ENCODE measurements at regions not wholly inside any gene's neighbourhood (a gene's known extent, or its start where the extent isn't known, plus 50 kb on each side); places are given as distances from the start of the nearest gene placed in this dataset.
A peak's percentile ranks its signal among the peaks of the same experiment; 100 is the strongest.

DNA sequence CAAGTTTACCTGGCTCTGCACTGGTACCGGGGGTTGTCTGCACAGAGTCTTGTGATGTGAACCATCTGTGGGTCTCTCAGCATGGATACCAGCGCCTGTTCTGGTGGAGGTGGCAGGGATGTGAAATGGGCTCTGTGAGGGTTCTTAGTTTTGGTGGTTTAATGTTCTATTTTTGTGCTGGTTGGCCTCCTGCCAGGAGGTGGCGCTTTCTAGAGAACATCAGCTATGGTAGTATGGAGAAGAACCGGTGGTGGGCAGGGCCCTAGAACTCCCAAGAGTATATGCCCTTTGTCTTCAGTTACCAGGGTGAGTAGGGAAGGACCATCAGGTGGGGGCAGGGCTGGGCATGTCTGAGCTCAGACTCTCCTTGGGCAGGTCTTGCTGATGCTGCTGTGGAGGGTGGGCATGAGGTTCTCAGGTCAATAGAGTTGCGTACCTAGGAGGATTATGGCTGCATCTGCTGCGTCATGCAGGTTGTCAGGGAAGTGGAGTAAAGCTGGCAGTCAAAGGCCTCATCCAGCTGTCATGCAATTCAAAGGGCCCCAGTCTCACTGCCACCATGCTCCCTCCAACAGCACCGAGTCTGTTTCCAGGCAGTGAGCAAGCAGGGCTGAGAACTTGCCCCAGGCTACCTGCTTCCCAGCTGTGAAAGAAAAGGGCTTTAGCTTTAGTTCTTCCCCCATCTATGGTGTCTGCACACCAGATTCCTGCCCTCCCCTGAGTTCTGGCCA lies 278.0 kb downstream of the METTL4 start:
- H3K4me3 Mint-ChIP-seq, result no peak overlapping the region

DNA sequence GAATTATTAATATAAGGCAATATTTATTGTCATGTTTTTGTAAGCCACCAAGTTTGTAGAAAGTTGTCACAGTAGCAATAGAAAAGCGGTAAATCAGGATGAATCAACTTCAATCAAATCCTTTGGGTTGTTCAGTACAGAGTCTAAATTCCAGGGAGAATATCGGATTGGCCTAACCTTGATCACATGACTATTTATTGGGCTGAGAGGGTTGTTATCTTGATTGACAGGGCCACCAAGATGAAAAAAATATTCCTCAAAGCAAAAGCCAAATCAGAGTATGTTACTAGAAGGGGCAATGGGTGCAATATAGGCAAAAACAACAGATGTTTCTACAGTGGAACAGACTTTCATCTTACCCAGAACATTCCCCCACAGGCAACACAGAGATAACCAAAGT lies 270.0 kb downstream of the METTL4 start:
- no peaks in the 10 kb centered on the region for H3K36me3 Mint-ChIP-seq
- ChIA-PET CTCF (no interaction called here), POLR2A (no interaction called here)
- H3K27ac Mint-ChIP-seq, result no peak overlapping the region
- ATAC-seq (no peak), DNase-seq (ENCODE audit: low spot score) (no peak)
- H3K9me3 Mint-ChIP-seq, result peaks cover 9% of the 10 kb centered on the region; the same call in 1 of the 2 replicates
- no peaks in the 10 kb centered on the region for H3K27me3 Mint-ChIP-seq (ENCODE audit: low read depth)
- peaks cover 7% of the 10 kb centered on the region for H3K4me1 Mint-ChIP-seq
- no peak overlapping the region for H3K4me3 Mint-ChIP-seq
- no peak for TF ChIP-seq ELF4 (CRISPR knock-in tag; IDR thresholded peaks at IDR 0.05; ENCODE audit: low read depth)
- TF ChIP-seq SP1 (CRISPR knock-in tag; conservative IDR thresholded peaks at IDR 0.05), result no peak
- TF ChIP-seq, protein P1, sequence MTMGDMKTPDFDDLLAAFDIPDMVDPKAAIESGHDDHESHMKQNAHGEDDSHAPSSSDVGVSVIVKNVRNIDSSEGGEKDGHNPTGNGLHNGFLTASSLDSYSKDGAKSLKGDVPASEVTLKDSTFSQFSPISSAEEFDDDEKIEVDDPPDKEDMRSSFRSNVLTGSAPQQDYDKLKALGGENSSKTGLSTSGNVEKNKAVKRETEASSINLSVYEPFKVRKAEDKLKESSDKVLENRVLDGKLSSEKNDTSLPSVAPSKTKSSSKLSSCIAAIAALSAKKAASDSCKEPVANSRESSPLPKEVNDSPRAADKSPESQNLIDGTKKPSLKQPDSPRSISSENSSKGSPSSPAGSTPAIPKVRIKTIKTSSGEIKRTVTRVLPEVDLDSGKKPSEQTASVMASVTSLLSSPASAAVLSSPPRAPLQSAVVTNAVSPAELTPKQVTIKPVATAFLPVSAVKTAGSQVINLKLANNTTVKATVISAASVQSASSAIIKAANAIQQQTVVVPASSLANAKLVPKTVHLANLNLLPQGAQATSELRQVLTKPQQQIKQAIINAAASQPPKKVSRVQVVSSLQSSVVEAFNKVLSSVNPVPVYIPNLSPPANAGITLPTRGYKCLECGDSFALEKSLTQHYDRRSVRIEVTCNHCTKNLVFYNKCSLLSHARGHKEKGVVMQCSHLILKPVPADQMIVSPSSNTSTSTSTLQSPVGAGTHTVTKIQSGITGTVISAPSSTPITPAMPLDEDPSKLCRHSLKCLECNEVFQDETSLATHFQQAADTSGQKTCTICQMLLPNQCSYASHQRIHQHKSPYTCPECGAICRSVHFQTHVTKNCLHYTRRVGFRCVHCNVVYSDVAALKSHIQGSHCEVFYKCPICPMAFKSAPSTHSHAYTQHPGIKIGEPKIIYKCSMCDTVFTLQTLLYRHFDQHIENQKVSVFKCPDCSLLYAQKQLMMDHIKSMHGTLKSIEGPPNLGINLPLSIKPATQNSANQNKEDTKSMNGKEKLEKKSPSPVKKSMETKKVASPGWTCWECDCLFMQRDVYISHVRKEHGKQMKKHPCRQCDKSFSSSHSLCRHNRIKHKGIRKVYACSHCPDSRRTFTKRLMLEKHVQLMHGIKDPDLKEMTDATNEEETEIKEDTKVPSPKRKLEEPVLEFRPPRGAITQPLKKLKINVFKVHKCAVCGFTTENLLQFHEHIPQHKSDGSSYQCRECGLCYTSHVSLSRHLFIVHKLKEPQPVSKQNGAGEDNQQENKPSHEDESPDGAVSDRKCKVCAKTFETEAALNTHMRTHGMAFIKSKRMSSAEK (CRISPR knock-in tag; IDR thresholded peaks at IDR 0.05; ENCODE audit: borderline replicate concordance), result no peak
- TF ChIP-seq, protein P2, sequence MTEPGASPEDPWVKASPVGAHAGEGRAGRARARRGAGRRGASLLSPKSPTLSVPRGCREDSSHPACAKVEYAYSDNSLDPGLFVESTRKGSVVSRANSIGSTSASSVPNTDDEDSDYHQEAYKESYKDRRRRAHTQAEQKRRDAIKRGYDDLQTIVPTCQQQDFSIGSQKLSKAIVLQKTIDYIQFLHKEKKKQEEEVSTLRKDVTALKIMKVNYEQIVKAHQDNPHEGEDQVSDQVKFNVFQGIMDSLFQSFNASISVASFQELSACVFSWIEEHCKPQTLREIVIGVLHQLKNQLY (CRISPR knock-in tag; IDR thresholded peaks at IDR 0.05), result no peak
- TF ChIP-seq, protein P3, sequence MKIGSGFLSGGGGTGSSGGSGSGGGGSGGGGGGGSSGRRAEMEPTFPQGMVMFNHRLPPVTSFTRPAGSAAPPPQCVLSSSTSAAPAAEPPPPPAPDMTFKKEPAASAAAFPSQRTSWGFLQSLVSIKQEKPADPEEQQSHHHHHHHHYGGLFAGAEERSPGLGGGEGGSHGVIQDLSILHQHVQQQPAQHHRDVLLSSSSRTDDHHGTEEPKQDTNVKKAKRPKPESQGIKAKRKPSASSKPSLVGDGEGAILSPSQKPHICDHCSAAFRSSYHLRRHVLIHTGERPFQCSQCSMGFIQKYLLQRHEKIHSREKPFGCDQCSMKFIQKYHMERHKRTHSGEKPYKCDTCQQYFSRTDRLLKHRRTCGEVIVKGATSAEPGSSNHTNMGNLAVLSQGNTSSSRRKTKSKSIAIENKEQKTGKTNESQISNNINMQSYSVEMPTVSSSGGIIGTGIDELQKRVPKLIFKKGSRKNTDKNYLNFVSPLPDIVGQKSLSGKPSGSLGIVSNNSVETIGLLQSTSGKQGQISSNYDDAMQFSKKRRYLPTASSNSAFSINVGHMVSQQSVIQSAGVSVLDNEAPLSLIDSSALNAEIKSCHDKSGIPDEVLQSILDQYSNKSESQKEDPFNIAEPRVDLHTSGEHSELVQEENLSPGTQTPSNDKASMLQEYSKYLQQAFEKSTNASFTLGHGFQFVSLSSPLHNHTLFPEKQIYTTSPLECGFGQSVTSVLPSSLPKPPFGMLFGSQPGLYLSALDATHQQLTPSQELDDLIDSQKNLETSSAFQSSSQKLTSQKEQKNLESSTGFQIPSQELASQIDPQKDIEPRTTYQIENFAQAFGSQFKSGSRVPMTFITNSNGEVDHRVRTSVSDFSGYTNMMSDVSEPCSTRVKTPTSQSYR (CRISPR knock-in tag; IDR thresholded peaks at IDR 0.05), result no peak
- no peak for TF ChIP-seq RORB (CRISPR knock-in tag; IDR thresholded peaks at IDR 0.05)
- TF ChIP-seq, protein P4, sequence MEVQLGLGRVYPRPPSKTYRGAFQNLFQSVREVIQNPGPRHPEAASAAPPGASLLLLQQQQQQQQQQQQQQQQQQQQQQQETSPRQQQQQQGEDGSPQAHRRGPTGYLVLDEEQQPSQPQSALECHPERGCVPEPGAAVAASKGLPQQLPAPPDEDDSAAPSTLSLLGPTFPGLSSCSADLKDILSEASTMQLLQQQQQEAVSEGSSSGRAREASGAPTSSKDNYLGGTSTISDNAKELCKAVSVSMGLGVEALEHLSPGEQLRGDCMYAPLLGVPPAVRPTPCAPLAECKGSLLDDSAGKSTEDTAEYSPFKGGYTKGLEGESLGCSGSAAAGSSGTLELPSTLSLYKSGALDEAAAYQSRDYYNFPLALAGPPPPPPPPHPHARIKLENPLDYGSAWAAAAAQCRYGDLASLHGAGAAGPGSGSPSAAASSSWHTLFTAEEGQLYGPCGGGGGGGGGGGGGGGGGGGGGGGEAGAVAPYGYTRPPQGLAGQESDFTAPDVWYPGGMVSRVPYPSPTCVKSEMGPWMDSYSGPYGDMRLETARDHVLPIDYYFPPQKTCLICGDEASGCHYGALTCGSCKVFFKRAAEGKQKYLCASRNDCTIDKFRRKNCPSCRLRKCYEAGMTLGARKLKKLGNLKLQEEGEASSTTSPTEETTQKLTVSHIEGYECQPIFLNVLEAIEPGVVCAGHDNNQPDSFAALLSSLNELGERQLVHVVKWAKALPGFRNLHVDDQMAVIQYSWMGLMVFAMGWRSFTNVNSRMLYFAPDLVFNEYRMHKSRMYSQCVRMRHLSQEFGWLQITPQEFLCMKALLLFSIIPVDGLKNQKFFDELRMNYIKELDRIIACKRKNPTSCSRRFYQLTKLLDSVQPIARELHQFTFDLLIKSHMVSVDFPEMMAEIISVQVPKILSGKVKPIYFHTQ (CRISPR knock-in tag; IDR thresholded peaks at IDR 0.05), result no peak
- no peak for TF ChIP-seq ZNF423 (CRISPR knock-in tag; IDR thresholded peaks at IDR 0.05)

More for the DNA sequence above, 278.0 kb downstream of the METTL4 start:
- Mint-ChIP-seq H3K9me3 (peaks cover 64% of the 10 kb centered on the region), H3K4me1 (0 out of 2 replicates have a peak, but pooled peaks cover 2% of the 10 kb centered on the region), H3K27me3 (ENCODE audit: low read depth) (no peaks in the 10 kb centered on the region; the same call in 1 of the 2 replicates), H3K36me3 (peaks cover 15% of the 10 kb centered on the region), H3K27ac (no peak overlapping the region)
- CTCF ChIA-PET, result interaction anchor here (1.0 to 1.9 kb wide), 3 partner anchors 8 to 254 kb away, joined by 3 to 6 read pairs (median 3); no protein-coding TSS in a partner anchor
- TF ChIP-seq, protein P5, sequence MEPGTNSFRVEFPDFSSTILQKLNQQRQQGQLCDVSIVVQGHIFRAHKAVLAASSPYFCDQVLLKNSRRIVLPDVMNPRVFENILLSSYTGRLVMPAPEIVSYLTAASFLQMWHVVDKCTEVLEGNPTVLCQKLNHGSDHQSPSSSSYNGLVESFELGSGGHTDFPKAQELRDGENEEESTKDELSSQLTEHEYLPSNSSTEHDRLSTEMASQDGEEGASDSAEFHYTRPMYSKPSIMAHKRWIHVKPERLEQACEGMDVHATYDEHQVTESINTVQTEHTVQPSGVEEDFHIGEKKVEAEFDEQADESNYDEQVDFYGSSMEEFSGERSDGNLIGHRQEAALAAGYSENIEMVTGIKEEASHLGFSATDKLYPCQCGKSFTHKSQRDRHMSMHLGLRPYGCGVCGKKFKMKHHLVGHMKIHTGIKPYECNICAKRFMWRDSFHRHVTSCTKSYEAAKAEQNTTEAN (CRISPR knock-in tag; IDR thresholded peaks at IDR 0.05), result no peak
- TF ChIP-seq, protein P6, sequence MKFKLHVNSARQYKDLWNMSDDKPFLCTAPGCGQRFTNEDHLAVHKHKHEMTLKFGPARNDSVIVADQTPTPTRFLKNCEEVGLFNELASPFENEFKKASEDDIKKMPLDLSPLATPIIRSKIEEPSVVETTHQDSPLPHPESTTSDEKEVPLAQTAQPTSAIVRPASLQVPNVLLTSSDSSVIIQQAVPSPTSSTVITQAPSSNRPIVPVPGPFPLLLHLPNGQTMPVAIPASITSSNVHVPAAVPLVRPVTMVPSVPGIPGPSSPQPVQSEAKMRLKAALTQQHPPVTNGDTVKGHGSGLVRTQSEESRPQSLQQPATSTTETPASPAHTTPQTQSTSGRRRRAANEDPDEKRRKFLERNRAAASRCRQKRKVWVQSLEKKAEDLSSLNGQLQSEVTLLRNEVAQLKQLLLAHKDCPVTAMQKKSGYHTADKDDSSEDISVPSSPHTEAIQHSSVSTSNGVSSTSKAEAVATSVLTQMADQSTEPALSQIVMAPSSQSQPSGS (CRISPR knock-in tag; IDR thresholded peaks at IDR 0.05; ENCODE audit: borderline replicate concordance, low read depth), result no peak
- TF ChIP-seq, protein P7, sequence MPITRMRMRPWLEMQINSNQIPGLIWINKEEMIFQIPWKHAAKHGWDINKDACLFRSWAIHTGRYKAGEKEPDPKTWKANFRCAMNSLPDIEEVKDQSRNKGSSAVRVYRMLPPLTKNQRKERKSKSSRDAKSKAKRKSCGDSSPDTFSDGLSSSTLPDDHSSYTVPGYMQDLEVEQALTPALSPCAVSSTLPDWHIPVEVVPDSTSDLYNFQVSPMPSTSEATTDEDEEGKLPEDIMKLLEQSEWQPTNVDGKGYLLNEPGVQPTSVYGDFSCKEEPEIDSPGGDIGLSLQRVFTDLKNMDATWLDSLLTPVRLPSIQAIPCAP (CRISPR knock-in tag; IDR thresholded peaks at IDR 0.05), result no peak
- no peak for TF ChIP-seq GABPB1 (CRISPR knock-in tag; IDR thresholded peaks at IDR 0.05)
- TF ChIP-seq FOXK1 (CRISPR knock-in tag; IDR thresholded peaks at IDR 0.05), result no peak
- no peak for TF ChIP-seq PRRX2 (CRISPR knock-in tag; IDR thresholded peaks at IDR 0.05)
- no peak for TF ChIP-seq GTF2I (CRISPR knock-in tag; conservative IDR thresholded peaks at IDR 0.05)
- no peak for TF ChIP-seq ZNF121 (CRISPR knock-in tag; IDR thresholded peaks at IDR 0.05)
- TF ChIP-seq, protein P8, sequence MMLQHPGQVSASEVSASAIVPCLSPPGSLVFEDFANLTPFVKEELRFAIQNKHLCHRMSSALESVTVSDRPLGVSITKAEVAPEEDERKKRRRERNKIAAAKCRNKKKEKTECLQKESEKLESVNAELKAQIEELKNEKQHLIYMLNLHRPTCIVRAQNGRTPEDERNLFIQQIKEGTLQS (CRISPR knock-in tag; conservative IDR thresholded peaks at IDR 0.05), result no peak
- TF ChIP-seq KAT7 (CRISPR knock-in tag; IDR thresholded peaks at IDR 0.05; ENCODE audit: borderline replicate concordance), result no peak
- no peak for TF ChIP-seq TEAD1 (CRISPR knock-in tag; IDR thresholded peaks at IDR 0.05)
- TF ChIP-seq ZNF263 (CRISPR knock-in tag; IDR thresholded peaks at IDR 0.05; ENCODE audit: low read depth), result no peak
- TF ChIP-seq, protein P2 (CRISPR knock-in tag; IDR thresholded peaks at IDR 0.05), result no peak
- no peak for TF ChIP-seq ZNF396 (CRISPR knock-in tag; IDR thresholded peaks at IDR 0.05; ENCODE audit: borderline replicate concordance)
- no peak for TF ChIP-seq CBFB (CRISPR knock-in tag; IDR thresholded peaks at IDR 0.05; ENCODE audit: low read depth)
- no peak for TF ChIP-seq ELF4 (CRISPR knock-in tag; IDR thresholded peaks at IDR 0.05; ENCODE audit: low read depth)
- ATAC-seq (no peak), DNase-seq (ENCODE audit: low spot score) (peak; percentile 21)
- POLR2A ChIA-PET, result no interaction called here

Data from WTC11 (cell line).